Activated T-cell treated with anti-CD3 and anti-CD28 coated beads, Interleukin-2, amount 50 U/mL, for 24 hours (primary cell): ENCODE measurements at regions not wholly inside any gene's neighbourhood (a gene's known extent, or its start where the extent isn't known, plus 50 kb on each side); places are given as distances from the start of the nearest gene placed in this dataset.

Experiments used
- DNase-seq: peaks from one replicate; pipeline ENCODE4 v3.0.0-alpha.2; 2020
- H3K27ac Mint-ChIP-seq: 2 replicates; pipeline ENCODE4 v1.8.0; 2020; ENCODE audit warnings: mild to moderate bottlenecking, mixed read lengths
- H3K27me3 Mint-ChIP-seq: 2 replicates; pipeline ENCODE4 v1.8.0; 2020; ENCODE audit warnings: mixed read lengths
- H3K36me3 Mint-ChIP-seq: 2 replicates; pipeline ENCODE4 v1.8.0; 2020; ENCODE audit warnings: low read depth, mixed read lengths
- H3K4me1 Mint-ChIP-seq: 2 replicates; pipeline ENCODE4 v1.8.0; 2020; ENCODE audit warnings: low read depth, mixed read lengths
- H3K4me3 Mint-ChIP-seq: 2 replicates; pipeline ENCODE4 v1.8.0; 2020; ENCODE audit warnings: mild to moderate bottlenecking, moderate library complexity, mixed read lengths
- H3K9me3 Mint-ChIP-seq: 2 replicates; pipeline ENCODE4 v1.8.0; 2020; ENCODE audit warnings: mixed read lengths

- no peak overlapping the region for H3K4me3 Mint-ChIP-seq
Observed at GRCh38 chr15:46450810-46451182, 816.0 kb downstream of the SQOR start.

GRCh38 chr15:46452297-46452820 lies 817.5 kb downstream of the SQOR start:
- Mint-ChIP-seq H3K27me3 (no peaks in the 10 kb centered on the region), H3K4me3 (no peak overlapping the region), H3K36me3 (no peaks in the 10 kb centered on the region), H3K9me3 (no peaks in the 10 kb centered on the region), H3K4me1 (no peaks in the 10 kb centered on the region), H3K27ac (no peak overlapping the region)
- no peak for DNase-seq

More at GRCh38 chr15:46450810-46451182, 816.0 kb downstream of the SQOR start:
- H3K9me3 Mint-ChIP-seq = no peaks in the 10 kb centered on the region
- DNase-seq = no peak
- no peak overlapping the region for H3K27ac Mint-ChIP-seq
- H3K4me1 Mint-ChIP-seq = no peaks in the 10 kb centered on the region
- H3K36me3 Mint-ChIP-seq = no peaks in the 10 kb centered on the region
- no peaks in the 10 kb centered on the region for H3K27me3 Mint-ChIP-seq

DNA sequence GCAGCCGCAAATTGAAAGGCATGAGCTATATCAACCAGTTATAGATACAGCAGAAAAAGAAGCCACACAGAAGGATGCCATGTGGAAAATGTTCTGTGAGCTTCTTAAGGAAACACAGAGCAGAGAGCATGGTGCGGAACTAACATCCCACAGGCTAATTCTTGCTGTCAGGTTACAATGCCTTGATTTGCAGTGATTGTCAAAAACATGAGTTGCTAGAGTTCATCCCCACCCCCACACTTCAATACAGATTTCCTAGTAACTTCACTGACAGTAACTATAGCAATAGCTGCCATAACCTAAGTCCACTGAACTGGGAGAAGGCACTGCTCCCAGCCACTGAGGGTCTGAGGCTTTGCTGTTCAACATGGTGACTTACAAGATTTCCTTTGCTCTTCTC lies 821.6 kb downstream of the SQOR start:
- H3K36me3 Mint-ChIP-seq = no peaks in the 10 kb centered on the region
- no peaks in the 10 kb centered on the region for H3K4me1 Mint-ChIP-seq
- peaks cover 4% of the 10 kb centered on the region for H3K9me3 Mint-ChIP-seq
- H3K27ac Mint-ChIP-seq = no peak overlapping the region
- H3K27me3 Mint-ChIP-seq = no peaks in the 10 kb centered on the region
- DNase-seq = no peak
- no peak overlapping the region for H3K4me3 Mint-ChIP-seq

DNA sequence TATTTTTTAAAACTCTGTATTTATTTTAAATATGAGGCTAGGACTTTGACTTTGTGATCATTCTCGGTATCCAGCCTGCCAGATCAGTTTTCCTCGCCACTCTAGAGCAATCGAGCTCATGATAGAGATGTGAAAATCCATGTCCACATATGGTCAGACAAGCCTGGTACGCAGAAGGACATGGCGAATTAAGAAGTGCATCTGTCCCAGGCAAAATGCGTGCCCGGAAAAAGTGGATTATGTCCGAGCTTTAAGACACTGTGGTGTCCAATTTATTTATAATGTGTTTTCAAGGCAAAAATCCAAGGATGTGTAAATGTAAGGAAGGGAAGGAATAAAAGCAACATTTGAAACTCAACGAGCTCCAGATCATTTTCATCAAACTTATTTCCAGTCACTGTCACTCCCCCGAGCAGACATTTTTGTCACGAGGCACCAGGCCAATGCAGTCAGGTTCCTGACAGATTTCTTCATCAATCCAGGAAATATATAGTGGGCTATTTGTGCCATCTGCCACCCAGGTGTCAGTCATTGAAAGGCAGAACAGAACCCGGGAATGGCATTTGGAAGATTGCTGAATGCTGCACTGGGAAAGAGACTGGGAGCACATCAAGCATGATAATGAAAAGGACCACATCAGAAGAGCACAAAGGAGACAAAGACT lies 825.7 kb downstream of the SQOR start:
- H3K36me3 Mint-ChIP-seq = no peaks in the 10 kb centered on the region

GRCh38 chr15:46461416-46461815 lies 826.6 kb downstream of the SQOR start:
- no peaks in the 10 kb centered on the region for H3K36me3 Mint-ChIP-seq
- no peaks in the 10 kb centered on the region for H3K4me1 Mint-ChIP-seq
- no peak overlapping the region for H3K4me3 Mint-ChIP-seq
- no peak overlapping the region for H3K27ac Mint-ChIP-seq
- H3K27me3 Mint-ChIP-seq = no peaks in the 10 kb centered on the region
- no peak for DNase-seq
- H3K9me3 Mint-ChIP-seq = peaks cover 8% of the 10 kb centered on the region

More for the DNA sequence above, 825.7 kb downstream of the SQOR start:
- H3K9me3 Mint-ChIP-seq = peaks cover 4% of the 10 kb centered on the region
- no peak overlapping the region for H3K4me3 Mint-ChIP-seq
- H3K27me3 Mint-ChIP-seq = no peaks in the 10 kb centered on the region
- H3K4me1 Mint-ChIP-seq = no peaks in the 10 kb centered on the region
- no peak overlapping the region for H3K27ac Mint-ChIP-seq
- DNase-seq = no peak

- no peak overlapping the region for H3K27ac Mint-ChIP-seq
- H3K36me3 Mint-ChIP-seq = no peaks in the 10 kb centered on the region
- H3K4me1 Mint-ChIP-seq = no peaks in the 10 kb centered on the region
- DNase-seq = no peak
- peaks cover 3% of the 10 kb centered on the region for H3K9me3 Mint-ChIP-seq
- no peaks in the 10 kb centered on the region for H3K27me3 Mint-ChIP-seq
- H3K4me3 Mint-ChIP-seq = no peak overlapping the region
Observed at GRCh38 chr15:46467041-46467440, 832.2 kb downstream of the SQOR start.

GRCh38 chr15:46471096-46471495 lies 836.3 kb downstream of the SQOR start:
- Mint-ChIP-seq H3K36me3 (no peaks in the 10 kb centered on the region), H3K4me3 (no peak overlapping the region), H3K27ac (no peak overlapping the region), H3K27me3 (no peaks in the 10 kb centered on the region), H3K4me1 (no peaks in the 10 kb centered on the region), H3K9me3 (peaks cover 7% of the 10 kb centered on the region)
- no peak for DNase-seq

DNA sequence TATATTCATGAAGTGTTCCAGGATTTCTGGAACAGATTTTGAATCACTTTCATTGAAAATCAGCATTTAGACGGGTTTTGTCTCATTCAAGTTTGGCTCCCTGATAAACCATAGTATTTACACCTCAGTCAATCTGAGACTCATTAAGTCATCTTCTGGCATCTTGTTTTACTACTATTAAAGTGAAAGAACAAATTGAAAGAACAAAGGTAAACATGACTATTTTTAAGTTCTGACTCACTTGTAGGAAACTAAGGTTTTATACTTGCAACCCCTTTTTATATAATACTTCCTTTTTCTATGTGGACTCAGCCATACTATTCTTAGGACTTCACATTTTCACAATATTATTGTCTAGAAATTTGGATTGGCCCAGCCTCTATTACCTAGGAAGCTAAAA lies 854.4 kb downstream of the SQOR start:
- no peaks in the 10 kb centered on the region for H3K4me1 Mint-ChIP-seq
- H3K9me3 Mint-ChIP-seq = peaks cover 17% of the 10 kb centered on the region
- no peak overlapping the region for H3K27ac Mint-ChIP-seq
- H3K27me3 Mint-ChIP-seq = no peaks in the 10 kb centered on the region
- DNase-seq = no peak
- no peaks in the 10 kb centered on the region for H3K36me3 Mint-ChIP-seq
- no peak overlapping the region for H3K4me3 Mint-ChIP-seq

DNA sequence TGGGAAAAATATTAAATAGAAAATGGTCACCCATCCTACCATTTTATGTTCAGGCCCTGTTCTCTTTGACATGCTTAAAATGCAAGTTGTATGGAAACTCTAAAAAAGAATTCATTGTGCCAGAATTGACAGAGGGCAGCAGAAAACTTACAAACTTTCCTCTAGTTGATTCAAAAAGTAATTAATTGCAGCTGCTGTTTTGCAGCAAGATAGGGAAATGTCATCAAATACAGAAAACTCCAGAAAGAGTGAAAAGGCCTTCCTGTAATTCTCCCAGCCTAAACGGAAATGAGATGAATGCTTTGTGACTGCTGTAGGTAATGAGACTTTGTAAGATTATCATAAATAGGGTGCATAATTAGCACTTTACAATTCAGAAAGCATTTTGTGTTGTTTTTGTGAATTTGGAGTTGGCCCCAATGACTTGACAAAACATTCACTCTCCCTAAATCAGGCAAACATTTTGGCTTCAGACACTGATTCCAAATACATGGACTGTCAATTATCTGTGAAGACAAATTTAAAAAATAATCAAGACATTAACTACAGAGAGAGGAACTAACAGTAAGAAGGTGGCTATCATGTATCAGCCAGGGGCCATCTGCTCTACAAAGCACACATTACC lies 861.8 kb downstream of the SQOR start:
- no peak overlapping the region for H3K4me3 Mint-ChIP-seq
- H3K27me3 Mint-ChIP-seq = no peaks in the 10 kb centered on the region
- DNase-seq = no peak
- no peaks in the 10 kb centered on the region for H3K4me1 Mint-ChIP-seq
- no peaks in the 10 kb centered on the region for H3K36me3 Mint-ChIP-seq
- H3K27ac Mint-ChIP-seq = no peak overlapping the region
- H3K9me3 Mint-ChIP-seq = peaks cover 19% of the 10 kb centered on the region

DNA sequence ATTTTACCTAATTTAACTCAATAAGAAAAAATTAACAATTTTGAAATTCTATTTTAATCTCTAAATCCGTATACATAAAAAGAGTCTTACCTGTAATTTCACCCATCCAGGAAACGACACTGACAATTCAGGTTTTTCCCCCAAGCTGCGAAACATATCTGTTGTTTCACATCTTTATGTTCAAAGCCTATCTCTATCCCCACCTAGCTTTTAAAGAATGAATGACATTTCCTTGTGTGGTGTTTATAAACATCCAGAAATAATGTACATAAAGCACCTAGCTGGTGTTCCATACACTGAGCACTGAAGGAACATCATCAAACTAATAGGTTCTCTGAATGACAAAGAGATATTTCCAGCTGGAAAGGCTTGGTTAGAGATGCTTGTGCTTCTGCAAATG lies 867.8 kb downstream of the SQOR start:
- H3K27me3 Mint-ChIP-seq = no peaks in the 10 kb centered on the region
- H3K9me3 Mint-ChIP-seq = peaks cover 10% of the 10 kb centered on the region
- no peak overlapping the region for H3K4me3 Mint-ChIP-seq
- H3K27ac Mint-ChIP-seq = no peak overlapping the region
- no peaks in the 10 kb centered on the region for H3K36me3 Mint-ChIP-seq
- H3K4me1 Mint-ChIP-seq = no peaks in the 10 kb centered on the region
- DNase-seq = no peak

GRCh38 chr15:46518381-46518780 lies 883.6 kb downstream of the SQOR start:
- Mint-ChIP-seq H3K27me3 (no peaks in the 10 kb centered on the region), H3K9me3 (peaks cover 12% of the 10 kb centered on the region), H3K27ac (no peak overlapping the region), H3K4me1 (no peaks in the 10 kb centered on the region), H3K4me3 (no peak overlapping the region), H3K36me3 (no peaks in the 10 kb centered on the region)
- DNase-seq = no peak

- Mint-ChIP-seq H3K27me3 (no peaks in the 10 kb centered on the region), H3K36me3 (no peaks in the 10 kb centered on the region), H3K27ac (no peak overlapping the region), H3K4me3 (no peak overlapping the region), H3K4me1 (no peaks in the 10 kb centered on the region), H3K9me3 (peaks cover 3% of the 10 kb centered on the region)
- no peak for DNase-seq
Observed at GRCh38 chr15:46523701-46524100, 888.9 kb downstream of the SQOR start.

GRCh38 chr15:46525984-46526725 lies 891.3 kb downstream of the SQOR start:
- no peak overlapping the region for H3K27ac Mint-ChIP-seq
- no peak overlapping the region for H3K4me3 Mint-ChIP-seq
- DNase-seq = no peak
- H3K36me3 Mint-ChIP-seq = no peaks in the 10 kb centered on the region
- H3K4me1 Mint-ChIP-seq = no peaks in the 10 kb centered on the region
- H3K9me3 Mint-ChIP-seq = peaks cover 8% of the 10 kb centered on the region
- no peaks in the 10 kb centered on the region for H3K27me3 Mint-ChIP-seq

DNA sequence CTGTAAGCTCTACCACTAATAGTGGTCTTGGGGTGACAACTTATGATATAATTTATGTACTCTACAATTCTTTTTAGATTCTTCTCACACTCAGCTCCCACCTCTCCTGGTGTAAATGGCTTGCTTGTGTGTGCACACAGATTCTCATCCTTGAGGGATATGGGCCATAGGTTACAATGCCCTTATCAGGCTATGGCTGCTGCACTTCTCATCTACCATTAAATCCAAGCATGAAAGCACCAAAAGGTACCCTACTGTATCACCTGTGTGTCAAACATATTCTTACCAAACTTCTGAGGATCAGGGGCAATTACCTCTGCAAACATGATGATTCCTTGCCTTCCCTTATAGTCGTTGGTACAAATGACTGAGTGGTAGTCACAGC lies 891.9 kb downstream of the SQOR start:
- Mint-ChIP-seq H3K4me1 (no peaks in the 10 kb centered on the region), H3K27me3 (no peaks in the 10 kb centered on the region), H3K9me3 (peaks cover 7% of the 10 kb centered on the region), H3K4me3 (no peak overlapping the region), H3K27ac (no peak overlapping the region), H3K36me3 (no peaks in the 10 kb centered on the region)
- DNase-seq = no peak

DNA sequence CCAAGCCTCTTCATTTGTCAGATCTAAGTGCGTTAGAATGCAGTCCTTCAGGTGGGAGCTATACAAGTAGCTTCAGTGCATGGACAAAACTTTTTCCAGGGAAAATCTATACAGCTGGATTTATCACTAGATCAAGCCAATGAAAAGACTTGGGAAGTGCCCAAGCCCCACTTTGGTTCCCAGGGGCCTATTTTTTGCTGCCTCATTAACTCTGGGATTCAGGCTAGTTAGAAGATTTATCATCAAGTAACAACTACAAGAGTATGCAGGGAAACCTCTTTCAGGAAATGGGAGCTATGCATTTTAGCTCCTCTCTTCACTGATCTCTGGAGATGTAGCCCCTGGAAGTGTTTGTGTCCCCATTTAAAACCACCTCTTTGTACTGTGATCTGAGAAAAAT lies 908.8 kb downstream of the SQOR start:
- no peak for DNase-seq
- Mint-ChIP-seq H3K27me3 (no peaks in the 10 kb centered on the region), H3K27ac (no peak overlapping the region), H3K36me3 (no peaks in the 10 kb centered on the region), H3K9me3 (peaks cover 19% of the 10 kb centered on the region), H3K4me3 (no peak overlapping the region), H3K4me1 (no peaks in the 10 kb centered on the region)
